GM23338 (cell line): ENCODE measurements at regions not wholly inside any gene's neighbourhood (a gene's known extent, or its start where the extent isn't known, plus 50 kb on each side); places are given as distances from the start of the nearest gene placed in this dataset.

Experiments
- ATAC-seq: fragments of 200-7000 bp; cut with Tn5 transposase; 3 replicates; pipeline ENCODE4 v1.9.1; 2020
- DNase-seq: peaks from one replicate; pipeline ENCODE4 v3.0.0-alpha.2; 2015; ENCODE audit warnings: low spot score
- H2AFZ ChIP-seq: fragments of 200-600 bp; sonication (generic); 2 replicates; pipeline ENCODE4 v1.8.0; 2016; ENCODE audit warnings: antibody characterized with exemption, mild to moderate bottlenecking, moderate library complexity
- H3F3A ChIP-seq: fragments of 200-600 bp; sonication (generic); replicated peaks from 2 replicates; pipeline ENCODE4 v1.8.0; 2017; ENCODE audit warnings: antibody characterized with exemption, mixed run types, low read depth
- H3K27ac ChIP-seq: fragments of 200-600 bp; sonication (generic); 2 replicates; pipeline ENCODE4 v1.6.1; 2016; ENCODE audit warnings: low read depth
- H3K27me3 ChIP-seq: fragments of 200-600 bp; sonication (generic); 2 replicates; pipeline ENCODE4 v1.8.0; 2016; ENCODE audit warnings: mild to moderate bottlenecking, mixed run types, moderate library complexity; ENCODE audit not compliant: insufficient read depth
- H3K36me3 ChIP-seq: fragments of 200-600 bp; sonication (generic); 2 replicates; pipeline ENCODE4 v1.8.0; 2016; ENCODE audit warnings: mild to moderate bottlenecking; ENCODE audit not compliant: insufficient read depth
- H3K4me1 ChIP-seq: fragments of 200-600 bp; sonication (generic); 2 replicates; pipeline ENCODE4 v1.8.0; 2016; ENCODE audit warnings: mild to moderate bottlenecking, moderate library complexity; ENCODE audit not compliant: insufficient read depth
- H3K4me2 ChIP-seq: fragments of 200-600 bp; sonication (generic); 2 replicates; pipeline ENCODE4 v1.7.1; 2017; ENCODE audit warnings: mixed run types
- H3K4me3 ChIP-seq: fragments of 200-600 bp; sonication (generic); 2 replicates; pipeline ENCODE4 v1.6.1; 2016; ENCODE audit warnings: mixed run types
- H3K79me2 ChIP-seq: fragments of 200-600 bp; sonication (generic); replicated peaks from 2 replicates; pipeline ENCODE4 v1.8.0; 2017; ENCODE audit warnings: mild to moderate bottlenecking; ENCODE audit not compliant: insufficient read depth
- H3K9me2 ChIP-seq: fragments of 200-600 bp; sonication (generic); 2 replicates; pipeline ENCODE4 v1.8.0; 2017; ENCODE audit not compliant: insufficient read depth
- H4K20me1 ChIP-seq: fragments of 200-600 bp; sonication (generic); replicated peaks from 2 replicates; pipeline ENCODE4 v1.8.0; 2017; ENCODE audit warnings: mild to moderate bottlenecking; ENCODE audit not compliant: insufficient read depth
- H3K27ac Mint-ChIP-seq: 2 replicates; pipeline ENCODE4 v1.8.0; 2020; ENCODE audit warnings: inconsistent platforms, mild to moderate bottlenecking, moderate library complexity, mixed read lengths
- H3K27me3 Mint-ChIP-seq: 3 replicates; pipeline ENCODE4 v1.8.0; 2022; ENCODE audit warnings: low read depth, mild to moderate bottlenecking, moderate library complexity, mixed read lengths, inconsistent platforms; ENCODE audit not compliant: insufficient read depth, poor library complexity
- H3K36me3 Mint-ChIP-seq: 3 replicates; pipeline ENCODE4 v1.8.0; 2021; ENCODE audit warnings: low read depth, mild to moderate bottlenecking, inconsistent platforms, moderate library complexity, mixed read lengths
- H3K4me1 Mint-ChIP-seq: 3 replicates; pipeline ENCODE4 v1.8.0; 2020; ENCODE audit warnings: mild to moderate bottlenecking, inconsistent platforms, mixed read lengths
- H3K4me3 Mint-ChIP-seq: 3 replicates; pipeline ENCODE4 v1.8.0; 2021; ENCODE audit warnings: moderate library complexity, mild to moderate bottlenecking, inconsistent platforms, mixed read lengths
- H3K9me3 Mint-ChIP-seq: 3 replicates; pipeline ENCODE4 v1.8.0; 2020; ENCODE audit warnings: moderate library complexity, mild to moderate bottlenecking, inconsistent platforms, mixed read lengths
- CREB1 ChIP-seq: fragments of 250-450 bp; sonication (Bioruptor Pico); IDR thresholded peaks from 2 replicates; pipeline ENCODE4 v1.5.0; 2020; ENCODE audit warnings: low read depth, mild to moderate bottlenecking, moderate library complexity
- NANOG ChIP-seq: IDR thresholded peaks from 2 replicates; pipeline ENCODE4 v1.6.1; 2016; ENCODE audit warnings: antibody characterized with exemption, borderline replicate concordance
- STAT1 ChIP-seq: IDR thresholded peaks from one replicate; pipeline ENCODE4 v1.6.1; 2016; ENCODE audit warnings: antibody characterized with exemption; ENCODE audit not compliant: unreplicated experiment
- ZNF331 ChIP-seq: fragments of 250-450 bp; sonication (Bioruptor Pico); IDR thresholded peaks from 2 replicates; pipeline ENCODE4 v1.5.0; 2020; ENCODE audit warnings: low read depth, mild to moderate bottlenecking, moderate library complexity
- TF ChIP-seq, protein P1 (sequence below): fragments of 250-450 bp; sonication (Bioruptor Pico); IDR thresholded peaks from 2 replicates; pipeline ENCODE4 v1.5.0; 2020; ENCODE audit warnings: mild to moderate bottlenecking, moderate library complexity

DNA sequence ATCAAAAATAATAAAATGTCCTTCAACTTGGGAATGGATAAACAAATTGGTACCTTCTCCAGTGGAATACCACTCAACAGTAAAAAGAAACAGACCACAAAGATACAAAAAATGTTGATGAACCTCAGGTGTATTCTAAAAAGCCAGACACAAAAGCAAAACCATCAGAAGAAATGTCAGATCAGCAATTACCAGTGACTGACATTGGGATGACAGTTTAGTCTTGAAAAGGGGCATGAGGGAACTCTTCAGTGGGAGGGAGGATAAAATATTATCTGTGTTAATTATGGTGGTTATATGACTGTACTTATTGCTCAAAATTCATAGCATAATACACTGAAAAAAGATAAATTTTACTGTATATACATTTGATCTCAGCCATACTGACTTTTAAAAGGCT lies 473.0 kb downstream of the TMX3 start:
- H3K4me1 Mint-ChIP-seq, result no peaks in the 10 kb centered on the region

More for the DNA sequence above, 473.0 kb downstream of the TMX3 start:
- Histone ChIP-seq H3F3A (no peaks in the 10 kb centered on the region), H3K4me3 (no peak overlapping the region), H4K20me1 (no peaks in the 10 kb centered on the region), H3K36me3 (no peaks in the 10 kb centered on the region), H3K79me2 (no peaks in the 10 kb centered on the region), H3K4me1 (no peaks in the 10 kb centered on the region), H3K27ac (no peak overlapping the region), H3K9me2 (no peaks in the 10 kb centered on the region), H3K27me3 (no peaks in the 10 kb centered on the region), H2AFZ (no peak overlapping the region), H3K4me2 (no peak overlapping the region)
- DNase-seq, result no peak
- no peaks in the 10 kb centered on the region for H3K27me3 Mint-ChIP-seq
- no peaks in the 10 kb centered on the region for H3K9me3 Mint-ChIP-seq
- ATAC-seq, result no peak
- H3K36me3 Mint-ChIP-seq, result no peaks in the 10 kb centered on the region
- no peak overlapping the region for H3K4me3 Mint-ChIP-seq
- TF ChIP-seq NANOG, result no peak
- no peak for TF ChIP-seq ZNF331 (CRISPR knock-in tag)
- TF ChIP-seq CREB1 (CRISPR knock-in tag), result no peak
- no peak for TF ChIP-seq STAT1
- TF ChIP-seq, protein P1, sequence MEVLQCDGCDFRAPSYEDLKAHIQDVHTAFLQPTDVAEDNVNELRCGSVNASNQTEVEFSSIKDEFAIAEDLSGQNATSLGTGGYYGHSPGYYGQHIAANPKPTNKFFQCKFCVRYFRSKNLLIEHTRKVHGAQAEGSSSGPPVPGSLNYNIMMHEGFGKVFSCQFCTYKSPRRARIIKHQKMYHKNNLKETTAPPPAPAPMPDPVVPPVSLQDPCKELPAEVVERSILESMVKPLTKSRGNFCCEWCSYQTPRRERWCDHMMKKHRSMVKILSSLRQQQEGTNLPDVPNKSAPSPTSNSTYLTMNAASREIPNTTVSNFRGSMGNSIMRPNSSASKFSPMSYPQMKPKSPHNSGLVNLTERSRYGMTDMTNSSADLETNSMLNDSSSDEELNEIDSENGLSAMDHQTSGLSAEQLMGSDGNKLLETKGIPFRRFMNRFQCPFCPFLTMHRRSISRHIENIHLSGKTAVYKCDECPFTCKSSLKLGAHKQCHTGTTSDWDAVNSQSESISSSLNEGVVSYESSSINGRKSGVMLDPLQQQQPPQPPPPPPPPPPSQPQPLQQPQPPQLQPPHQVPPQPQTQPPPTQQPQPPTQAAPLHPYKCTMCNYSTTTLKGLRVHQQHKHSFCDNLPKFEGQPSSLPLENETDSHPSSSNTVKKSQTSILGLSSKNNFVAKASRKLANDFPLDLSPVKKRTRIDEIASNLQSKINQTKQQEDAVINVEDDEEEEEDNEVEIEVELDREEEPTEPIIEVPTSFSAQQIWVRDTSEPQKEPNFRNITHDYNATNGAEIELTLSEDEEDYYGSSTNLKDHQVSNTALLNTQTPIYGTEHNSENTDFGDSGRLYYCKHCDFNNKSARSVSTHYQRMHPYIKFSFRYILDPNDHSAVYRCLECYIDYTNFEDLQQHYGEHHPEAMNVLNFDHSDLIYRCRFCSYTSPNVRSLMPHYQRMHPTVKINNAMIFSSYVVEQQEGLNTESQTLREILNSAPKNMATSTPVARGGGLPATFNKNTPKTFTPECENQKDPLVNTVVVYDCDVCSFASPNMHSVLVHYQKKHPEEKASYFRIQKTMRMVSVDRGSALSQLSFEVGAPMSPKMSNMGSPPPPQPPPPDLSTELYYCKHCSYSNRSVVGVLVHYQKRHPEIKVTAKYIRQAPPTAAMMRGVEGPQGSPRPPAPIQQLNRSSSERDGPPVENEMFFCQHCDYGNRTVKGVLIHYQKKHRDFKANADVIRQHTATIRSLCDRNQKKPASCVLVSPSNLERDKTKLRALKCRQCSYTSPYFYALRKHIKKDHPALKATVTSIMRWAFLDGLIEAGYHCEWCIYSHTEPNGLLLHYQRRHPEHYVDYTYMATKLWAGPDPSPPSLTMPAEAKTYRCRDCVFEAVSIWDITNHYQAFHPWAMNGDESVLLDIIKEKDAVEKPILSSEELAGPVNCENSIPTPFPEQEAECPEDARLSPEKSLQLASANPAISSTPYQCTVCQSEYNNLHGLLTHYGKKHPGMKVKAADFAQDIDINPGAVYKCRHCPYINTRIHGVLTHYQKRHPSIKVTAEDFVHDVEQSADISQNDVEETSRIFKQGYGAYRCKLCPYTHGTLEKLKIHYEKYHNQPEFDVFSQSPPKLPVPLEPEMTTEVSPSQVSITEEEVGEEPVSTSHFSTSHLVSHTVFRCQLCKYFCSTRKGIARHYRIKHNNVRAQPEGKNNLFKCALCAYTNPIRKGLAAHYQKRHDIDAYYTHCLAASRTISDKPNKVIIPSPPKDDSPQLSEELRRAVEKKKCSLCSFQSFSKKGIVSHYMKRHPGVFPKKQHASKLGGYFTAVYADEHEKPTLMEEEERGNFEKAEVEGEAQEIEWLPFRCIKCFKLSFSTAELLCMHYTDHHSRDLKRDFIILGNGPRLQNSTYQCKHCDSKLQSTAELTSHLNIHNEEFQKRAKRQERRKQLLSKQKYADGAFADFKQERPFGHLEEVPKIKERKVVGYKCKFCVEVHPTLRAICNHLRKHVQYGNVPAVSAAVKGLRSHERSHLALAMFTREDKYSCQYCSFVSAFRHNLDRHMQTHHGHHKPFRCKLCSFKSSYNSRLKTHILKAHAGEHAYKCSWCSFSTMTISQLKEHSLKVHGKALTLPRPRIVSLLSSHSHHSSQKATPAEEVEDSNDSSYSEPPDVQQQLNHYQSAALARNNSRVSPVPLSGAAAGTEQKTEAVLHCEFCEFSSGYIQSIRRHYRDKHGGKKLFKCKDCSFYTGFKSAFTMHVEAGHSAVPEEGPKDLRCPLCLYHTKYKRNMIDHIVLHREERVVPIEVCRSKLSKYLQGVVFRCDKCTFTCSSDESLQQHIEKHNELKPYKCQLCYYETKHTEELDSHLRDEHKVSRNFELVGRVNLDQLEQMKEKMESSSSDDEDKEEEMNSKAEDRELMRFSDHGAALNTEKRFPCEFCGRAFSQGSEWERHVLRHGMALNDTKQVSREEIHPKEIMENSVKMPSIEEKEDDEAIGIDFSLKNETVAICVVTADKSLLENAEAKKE (CRISPR knock-in tag), result no peak
- H3K27ac Mint-ChIP-seq, result no peak overlapping the region
